HG03196 (cell line): ENCODE measurements at regions not wholly inside any gene's neighbourhood (a gene's known extent, or its start where the extent isn't known, plus 50 kb on each side); places are given as distances from the start of the nearest gene placed in this dataset.
A peak's percentile ranks its signal among the peaks of the same experiment; 100 is the strongest.
"Not testable (repeated sequence)": the region's sequence is repeated elsewhere in the genome, so short reads cannot be mapped to it uniquely, and the experiment has no call there.

Experiments used
- ATAC-seq: cut with Tn5 transposase; IDR thresholded peaks from one replicate; pipeline ENCODE4 v1.9.1; 2021; ENCODE audit not compliant: unreplicated experiment

DNA sequence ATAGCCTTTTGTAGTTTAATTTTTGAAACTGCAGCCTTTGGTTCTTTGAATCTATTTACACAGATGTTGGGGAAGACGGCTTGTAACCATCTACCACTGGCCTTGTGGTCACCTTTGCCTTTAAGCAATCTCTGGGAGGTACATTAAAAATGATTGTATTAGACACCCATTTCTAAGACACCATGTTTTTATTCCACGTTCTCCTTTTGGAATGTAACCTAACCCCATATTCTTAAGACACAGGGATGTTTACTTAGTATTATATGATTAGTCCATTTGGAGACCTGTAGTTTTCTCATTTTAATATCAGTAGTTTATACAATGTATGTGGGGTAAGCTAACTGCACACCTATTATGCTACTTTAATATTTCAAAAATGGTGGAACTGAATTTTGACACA, 175.1 kb upstream of the PLSCR5 start:
- ATAC-seq = no peak

DNA sequence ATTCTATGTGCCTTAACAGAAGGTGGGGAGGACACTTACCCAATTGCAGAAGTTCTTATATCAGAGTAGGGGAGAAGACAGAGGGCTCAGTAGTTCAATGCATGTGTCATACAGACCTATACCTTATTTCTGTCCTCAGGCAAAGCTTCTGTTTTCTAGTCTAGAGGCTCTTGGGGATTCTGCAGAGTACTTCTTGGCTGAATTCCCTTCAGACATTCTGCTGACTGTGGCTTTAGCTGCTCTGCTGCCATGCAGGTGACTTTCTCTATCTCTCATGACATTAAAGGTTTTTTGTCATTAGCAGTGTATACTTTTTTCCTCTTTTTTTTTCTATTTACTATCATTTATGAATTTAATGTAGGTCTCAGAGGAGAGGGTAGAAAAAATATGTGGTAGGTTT, 172.8 kb upstream of the PLSCR5 start:
- ATAC-seq = no peak

DNA sequence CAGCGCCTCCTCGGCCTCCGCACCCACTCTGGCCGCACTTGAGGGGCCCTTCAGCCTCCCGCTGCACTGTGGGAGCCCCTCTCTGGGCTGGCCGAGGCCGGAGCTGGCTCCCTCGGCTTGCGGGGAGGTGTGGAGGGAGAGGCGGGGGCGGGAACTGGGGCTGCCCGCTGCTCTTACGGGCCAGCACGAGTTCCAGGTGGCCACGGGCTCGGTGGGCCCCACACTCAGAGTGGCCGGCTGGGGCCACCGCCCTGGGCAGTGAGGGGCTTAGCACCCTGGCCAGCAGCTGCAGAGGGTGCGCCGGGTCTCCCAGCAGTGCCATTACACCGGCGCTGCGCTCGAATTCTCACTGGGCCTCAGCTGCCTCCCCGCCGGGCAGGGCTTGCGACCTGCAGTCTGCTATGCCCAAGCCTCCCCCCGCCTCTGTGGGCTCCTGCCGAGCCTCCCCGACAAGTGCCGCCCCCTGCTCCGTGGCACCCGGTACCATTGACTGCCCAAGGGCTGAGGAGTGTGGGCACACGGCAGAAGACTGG, 167.1 kb upstream of the PLSCR5 start:
- ATAC-seq = no peak

DNA sequence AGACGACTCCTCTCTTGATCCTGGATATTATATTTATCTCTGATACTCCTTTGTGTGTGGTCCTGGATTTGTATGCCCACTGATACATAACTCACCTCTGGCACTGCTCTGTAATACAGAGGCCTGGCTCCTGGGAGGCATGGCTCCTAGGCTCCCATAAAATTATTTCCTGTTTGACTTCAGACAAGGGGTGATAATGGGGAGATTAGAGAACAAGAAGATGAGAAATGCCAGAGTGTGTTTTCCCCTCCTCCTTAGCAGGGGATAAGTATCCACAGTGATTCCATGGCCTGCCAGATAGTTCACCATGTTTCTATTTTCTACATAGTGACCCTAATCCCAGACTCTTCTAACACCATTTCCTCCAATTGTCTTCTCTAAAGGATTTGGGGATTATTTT, 165.7 kb upstream of the PLSCR5 start:
- ATAC-seq = no peak

DNA sequence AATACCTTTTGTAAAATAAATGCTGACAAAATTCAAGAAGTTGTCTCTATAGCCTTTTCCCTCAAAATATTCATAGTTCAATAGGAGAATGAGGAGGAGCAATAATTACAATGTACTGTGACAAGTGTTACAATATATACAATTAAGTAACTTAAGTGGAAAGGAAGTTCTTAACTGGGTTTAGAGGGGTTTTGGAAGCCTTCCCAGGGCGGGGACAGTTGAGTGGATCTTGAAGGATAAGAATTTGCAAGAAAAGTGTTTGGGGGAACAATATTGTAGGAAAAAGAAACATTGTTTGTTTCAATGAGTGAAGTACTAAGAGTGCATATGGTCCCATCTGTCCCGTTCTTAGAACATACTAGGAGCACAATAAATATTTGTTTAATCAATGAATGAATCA, 165.2 kb upstream of the PLSCR5 start:
- no peak for ATAC-seq

DNA sequence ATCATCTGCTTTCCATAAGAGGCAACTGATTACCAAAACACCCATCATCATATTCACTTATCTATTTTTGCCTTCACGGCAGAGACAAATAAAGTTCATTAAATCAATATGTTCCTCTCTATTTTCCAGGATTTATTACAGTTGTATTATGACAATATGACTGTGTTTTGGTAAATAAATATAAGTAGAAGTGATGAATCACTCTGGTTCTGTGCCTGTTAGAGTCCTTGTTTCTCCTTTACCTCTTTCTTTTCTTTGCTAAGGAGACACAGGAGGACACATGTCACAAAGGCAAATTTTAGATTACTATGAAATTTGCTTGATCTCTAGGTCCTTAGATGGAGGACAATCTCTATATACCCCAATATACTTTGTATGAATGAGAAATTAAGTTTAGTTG, 152.6 kb upstream of the PLSCR5 start:
- ATAC-seq = no peak

DNA sequence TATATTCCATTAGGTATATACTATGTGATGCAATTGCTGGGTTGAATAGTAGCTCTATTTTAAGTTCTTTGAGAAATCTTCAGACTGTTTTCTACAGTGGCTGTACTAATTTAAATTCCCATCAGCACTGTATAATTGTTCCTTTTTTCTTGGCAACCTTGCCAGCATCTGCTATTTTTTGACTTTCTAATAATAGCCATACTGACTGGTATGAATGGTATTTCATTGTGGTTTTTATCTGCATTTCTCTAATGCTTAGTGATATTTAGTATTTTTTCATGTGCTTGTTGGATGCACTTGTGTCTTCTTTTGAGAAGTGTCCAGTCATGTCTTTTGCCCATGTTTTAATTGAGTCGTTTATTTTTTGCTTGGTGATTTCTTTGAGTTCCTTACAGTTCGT, 145.1 kb upstream of the PLSCR5 start:
- ATAC-seq = no peak

DNA sequence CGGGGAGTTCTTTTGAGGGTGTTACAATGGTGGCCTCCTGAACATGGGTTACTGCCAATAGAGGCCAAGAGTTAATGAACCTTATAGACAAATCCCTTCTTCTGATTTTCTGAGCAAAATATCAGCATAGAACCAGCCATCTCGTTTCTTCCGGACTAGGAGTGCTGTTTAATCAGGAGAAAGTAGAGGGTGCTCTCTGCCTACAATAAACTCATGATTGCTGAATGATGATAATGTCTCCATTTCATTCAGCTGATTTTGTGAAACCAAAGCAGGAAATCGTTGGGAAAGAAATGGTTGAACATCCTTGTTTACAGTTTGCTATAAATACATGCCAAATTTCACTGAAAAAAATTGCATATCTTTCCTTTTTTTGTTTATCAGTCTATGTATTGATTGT, 142.8 kb upstream of the PLSCR5 start:
- no peak for ATAC-seq

DNA sequence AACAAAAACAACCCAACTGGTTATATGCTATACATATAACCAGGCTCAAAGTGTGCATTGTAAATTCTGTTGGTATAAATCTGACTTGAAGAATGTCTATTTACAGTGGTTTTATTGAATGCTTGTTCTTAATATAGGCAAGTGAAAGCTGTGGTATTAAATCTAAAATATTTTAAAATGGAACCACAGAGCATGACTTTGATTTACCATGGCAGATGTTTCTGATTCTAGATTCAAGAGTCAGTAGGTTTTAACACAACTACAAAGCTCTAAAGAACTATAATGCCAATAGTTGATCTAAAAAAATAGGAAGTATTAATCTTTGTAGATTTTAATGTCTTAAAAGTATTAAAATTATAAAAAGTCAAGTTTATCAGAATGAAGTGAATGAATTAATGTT, 141.9 kb upstream of the PLSCR5 start:
- no peak for ATAC-seq

DNA sequence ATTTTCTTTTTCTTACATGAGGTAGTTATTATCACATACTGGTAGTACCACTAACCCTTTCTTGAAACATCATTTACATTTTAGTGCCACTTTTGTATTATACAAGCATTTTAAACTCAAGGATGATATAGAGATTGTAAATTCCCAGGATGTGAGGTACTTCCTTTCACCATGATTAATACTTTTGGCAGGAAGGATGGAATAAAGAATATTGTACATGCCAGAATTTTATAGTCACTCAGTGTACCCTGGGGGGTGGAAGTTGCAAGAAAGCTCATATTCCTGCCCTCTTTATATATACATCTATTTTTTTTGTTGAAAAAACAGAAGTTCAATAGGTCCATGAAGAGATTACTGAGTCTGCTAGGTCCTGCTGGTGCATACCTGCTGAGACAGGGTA, 141.0 kb upstream of the PLSCR5 start:
- ATAC-seq = no peak

DNA sequence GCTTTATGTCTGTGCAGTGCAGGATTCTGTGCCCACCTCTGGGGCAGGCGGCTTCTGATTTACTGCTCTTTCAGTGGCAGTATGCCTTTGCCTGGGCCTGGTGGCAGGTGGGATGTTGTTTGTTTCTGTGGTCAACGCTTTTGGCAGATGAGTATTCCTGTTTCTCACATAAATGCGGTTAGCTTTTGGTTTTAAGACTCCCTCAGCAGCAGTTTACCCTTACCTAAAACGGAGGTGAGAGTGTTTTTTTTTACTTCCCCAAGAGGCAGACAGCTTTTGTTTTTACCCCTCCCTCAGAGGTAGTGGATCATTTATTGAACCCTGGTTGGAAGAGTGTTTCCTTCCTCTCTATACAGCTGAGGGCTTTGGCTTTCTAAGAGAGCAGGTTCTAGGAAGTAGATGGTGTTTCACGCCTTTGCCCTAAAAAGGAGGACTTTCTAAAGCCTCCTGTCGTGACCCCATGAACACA, 134.1 kb upstream of the PLSCR5 start:
- peak; percentile 61 for ATAC-seq

DNA sequence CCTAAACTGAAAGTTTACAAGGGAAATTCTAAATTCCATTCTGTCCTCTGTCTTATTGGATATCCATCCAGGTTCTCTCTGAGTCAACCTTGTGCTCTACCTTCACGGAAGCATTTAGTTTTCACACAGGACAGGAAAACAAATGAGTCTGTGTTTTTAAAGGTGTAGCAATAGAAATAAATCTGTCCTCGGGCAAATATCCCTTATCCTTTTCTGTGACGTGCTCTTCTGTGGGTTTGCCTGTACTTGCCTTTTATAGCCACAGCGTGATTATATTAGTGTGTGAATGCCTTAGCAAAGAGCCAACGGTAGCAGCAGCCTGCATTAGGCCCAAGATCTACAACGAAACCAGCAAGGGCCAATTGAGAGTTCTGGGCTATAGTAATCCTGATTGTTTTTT, 127.2 kb upstream of the PLSCR5 start:
- ATAC-seq = no peak

DNA sequence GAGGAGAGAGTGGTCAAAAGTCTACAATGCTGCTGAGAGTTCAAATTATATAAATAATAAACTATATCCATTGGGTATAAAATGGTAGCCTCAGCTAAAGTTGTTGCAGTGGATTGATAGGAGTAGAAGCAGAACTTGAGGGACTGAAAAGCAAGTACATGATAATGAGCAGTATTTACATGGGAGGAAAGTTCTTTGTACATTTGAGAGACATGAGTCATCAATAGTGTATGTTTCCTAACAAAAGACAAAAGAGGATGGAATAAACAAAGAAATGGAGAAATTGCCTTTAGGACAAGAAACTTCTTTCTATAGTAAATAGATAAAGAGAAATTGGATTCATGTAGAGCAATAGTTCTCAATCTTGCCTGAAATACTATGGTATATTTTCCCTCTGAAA, 110.0 kb upstream of the PLSCR5 start:
- no peak for ATAC-seq

DNA sequence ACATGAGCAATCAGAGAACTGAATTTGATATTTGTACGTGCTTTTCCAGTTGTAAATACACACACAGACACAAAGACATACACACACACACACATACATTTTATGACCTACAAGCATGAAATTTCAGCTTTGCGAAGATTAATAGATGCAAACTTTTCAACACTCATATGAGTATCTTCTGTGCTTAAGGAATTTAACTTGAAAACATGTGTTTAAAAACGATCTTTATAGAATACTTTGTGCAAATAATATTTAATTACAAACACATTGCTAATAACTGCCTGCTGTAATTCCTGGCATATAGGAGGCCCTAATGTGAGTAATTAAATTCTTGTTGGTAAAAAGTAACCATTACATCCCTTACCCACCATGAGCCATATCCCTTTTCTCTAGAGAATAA, 107.7 kb upstream of the PLSCR5 start:
- no peak for ATAC-seq

DNA sequence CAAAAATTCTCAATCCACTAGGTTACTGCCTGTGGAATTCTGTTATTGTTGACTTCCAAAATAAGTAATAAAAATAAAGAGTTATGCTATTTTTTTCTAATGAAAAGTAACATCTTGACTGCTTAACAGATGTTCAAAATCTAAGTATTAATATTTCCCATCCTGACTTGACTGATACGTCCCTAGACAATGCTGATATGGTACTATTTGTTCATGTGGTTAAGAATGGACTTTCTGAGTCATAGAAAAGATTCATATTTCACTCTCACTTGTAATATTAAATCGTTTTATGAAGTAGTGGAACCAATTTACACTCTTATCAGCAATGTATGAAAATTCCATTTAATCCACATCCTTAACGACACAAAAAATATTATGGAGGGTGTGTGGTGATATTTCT, 104.8 kb upstream of the PLSCR5 start:
- no peak for ATAC-seq

DNA sequence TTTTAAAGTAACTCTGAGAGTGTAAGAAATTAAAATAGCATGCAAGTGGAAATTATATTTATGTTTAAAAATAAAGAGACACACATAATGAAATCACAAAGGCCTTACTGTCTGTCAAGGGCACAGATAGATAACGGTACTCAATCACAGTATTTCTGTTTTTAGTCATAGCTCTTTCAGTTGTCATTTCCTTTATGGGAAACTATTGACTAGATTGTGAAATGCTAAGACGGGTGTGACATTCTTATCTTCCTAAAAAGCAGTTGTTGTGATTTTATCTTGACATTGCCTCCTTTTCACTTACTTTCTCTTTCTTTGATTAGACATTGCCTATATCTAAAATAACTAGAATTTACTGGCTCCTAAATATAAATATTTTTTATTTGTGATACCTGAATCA, 100.1 kb upstream of the PLSCR5 start:
- no peak for ATAC-seq

DNA sequence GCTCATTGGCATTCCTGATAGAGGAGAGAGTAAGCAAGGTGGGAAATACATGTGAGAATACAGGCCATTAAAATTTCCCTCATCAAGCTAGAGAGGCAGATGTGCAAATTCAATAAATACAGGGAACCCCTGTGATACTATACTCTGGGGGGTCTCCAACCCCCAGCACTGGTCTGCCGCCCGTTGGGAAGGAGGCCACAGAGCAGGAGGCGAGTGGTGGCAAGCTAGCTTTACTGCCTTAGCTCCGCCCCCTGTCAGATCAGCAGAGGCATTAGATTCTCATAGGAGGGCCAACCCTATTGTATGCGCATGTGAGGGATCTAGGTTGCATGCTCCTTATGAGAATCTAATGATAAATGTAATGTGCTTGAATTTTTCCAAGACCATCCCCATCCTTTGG, 97.1 kb upstream of the PLSCR5 start:
- no peak for ATAC-seq

DNA sequence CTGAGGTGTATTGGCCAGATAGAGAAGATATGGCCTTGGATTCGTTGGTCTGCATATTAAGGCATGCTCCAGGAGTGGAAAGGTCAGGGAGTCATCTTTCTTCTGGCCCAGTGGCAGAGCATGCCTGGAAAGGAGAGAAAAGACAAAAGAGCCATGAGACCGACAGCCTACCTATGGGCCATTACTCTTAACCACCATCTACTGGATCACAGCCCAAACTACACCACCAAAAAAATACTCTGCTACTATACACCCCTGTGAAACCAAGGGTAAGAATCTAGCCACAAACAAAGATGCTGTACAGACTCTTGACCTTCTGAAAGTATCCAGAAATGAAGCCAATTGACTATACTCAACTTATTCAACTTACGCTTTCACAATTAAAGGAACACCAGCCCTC, 96.1 kb upstream of the PLSCR5 start:
- ATAC-seq = no peak

DNA sequence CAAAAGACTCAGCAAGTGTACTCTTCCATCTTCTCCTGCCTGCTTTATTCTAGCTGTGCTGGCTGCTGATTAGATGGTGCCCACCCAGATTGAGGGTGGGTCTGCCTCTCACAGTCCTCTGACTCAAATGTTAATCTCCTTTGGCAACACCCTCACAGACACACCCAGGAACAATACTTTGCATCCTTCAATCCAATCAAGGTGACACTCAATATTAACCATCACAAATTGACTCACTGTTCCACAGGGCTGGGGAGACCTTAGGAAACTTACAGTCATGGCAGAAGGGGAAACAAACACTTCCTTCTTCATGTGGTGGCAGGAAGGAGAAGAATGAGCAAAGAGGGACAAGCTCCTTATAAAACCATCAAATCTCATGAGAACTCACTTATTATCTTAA, 94.9 kb upstream of the PLSCR5 start:
- ATAC-seq = not testable (repeated sequence)

DNA sequence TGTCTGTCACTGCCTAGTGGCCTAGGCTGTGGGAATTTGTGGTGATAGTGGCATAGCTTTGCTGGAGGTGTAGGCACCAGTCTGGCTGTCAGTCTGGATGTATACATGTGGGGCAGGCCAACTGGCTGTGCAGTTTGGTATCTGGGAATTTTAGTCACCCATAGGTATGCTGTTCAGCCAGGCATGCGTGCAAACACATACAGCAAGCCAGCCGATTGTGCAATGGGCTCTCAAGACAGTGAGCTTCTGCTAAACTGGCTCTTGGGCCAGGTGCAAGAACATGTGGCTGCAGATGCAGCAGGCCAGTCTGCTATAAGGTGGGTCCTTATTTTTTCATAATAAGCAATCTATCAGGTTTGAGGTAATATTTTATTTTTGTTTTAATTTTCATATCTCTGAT, 87.1 kb upstream of the PLSCR5 start:
- ATAC-seq = no peak

DNA sequence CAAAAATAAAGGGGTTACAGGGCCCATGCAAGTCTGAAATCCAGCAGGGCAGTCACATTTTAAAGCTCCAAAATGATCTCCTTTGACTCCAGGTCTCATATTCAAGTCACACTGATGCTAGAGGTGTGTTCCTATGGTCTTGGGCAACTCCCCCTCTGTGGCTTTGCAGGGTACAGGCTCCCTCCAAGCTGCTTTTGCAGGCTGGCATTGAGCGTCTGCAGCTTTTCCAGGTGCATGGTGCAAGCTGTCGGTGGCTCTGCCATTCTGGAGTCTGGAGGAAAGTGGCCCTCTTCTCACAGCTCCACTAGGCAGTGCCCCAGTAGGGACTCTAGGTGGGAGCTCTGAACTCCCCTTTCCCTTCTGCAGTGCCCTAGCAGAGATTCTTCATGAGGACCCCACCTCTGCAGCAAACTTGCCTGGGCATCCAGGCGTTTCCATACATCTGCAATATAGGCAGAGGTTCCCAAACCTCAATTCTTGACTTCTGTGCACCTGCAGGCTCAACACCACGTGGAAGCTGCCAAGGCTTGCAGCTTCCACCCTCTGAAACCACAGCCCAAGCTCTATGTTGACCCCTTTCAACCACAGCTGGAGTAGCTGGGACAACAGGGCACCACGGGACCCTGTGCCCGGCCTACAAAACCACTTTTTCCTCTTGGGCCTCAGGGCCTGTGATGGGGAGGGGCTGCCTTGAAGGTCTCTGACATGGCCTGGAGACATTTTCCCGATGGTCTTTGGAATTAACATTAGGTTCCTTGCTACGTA, 80.1 kb upstream of the PLSCR5 start:
- no peak for ATAC-seq

DNA sequence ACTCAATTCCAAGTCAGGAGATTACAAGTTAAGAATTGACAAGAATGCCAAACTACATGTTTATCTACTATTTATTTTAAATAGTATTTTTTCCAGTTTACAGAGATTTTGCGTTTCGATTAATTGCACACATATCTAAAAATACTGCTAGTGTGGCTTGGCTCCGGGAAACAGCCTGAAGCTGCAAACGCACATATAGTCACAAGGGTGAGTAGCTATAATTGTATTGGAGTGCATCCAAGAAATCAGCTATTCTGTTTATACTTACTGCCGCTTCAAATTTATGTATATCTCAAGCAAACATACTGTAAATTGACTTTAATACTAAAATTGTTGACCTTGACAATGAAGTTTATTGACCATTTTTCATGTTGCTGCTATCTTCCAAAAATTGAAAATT, 77.0 kb upstream of the PLSCR5 start:
- ATAC-seq = no peak

DNA sequence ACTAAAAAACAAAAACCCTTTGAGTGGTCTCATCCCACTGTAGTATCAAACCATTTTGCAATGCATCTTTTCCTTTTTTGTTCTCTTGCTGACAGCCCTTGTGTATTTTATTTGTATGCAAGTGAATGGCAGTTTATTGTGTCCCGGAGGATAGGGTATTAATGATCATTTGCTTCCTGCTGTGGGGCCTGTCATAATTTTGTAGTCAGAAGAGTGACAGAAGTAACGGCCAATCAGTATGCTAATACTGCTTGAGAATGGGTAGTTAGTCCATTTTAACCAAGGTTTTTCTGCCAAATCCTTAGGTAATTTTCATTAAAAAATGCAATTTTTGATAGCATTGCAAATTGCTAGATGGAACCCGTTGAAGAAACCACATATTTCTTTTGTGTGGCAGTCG, 75.5 kb upstream of the PLSCR5 start:
- no peak for ATAC-seq
